HepG2 (cell line): ENCODE measurements at regions not wholly inside any gene's neighbourhood (a gene's known extent, or its start where the extent isn't known, plus 50 kb on each side); places are given as distances from the start of the nearest gene placed in this dataset.

Experiments used
- ATAC-seq: fragments of 200-7000 bp; cut with Tn5 transposase; 3 replicates; pipeline ENCODE4 v1.9.1; 2020; ENCODE audit warnings: mild to moderate bottlenecking, moderate library complexity
- BruUV-seq: library from RNA; stranded (reverse); fragments of 400-500 nt; replicated peaks from 2 replicates; lab custom pipeline; 2021; lab: Mats Ljungman, UMichigan
- CTCF ChIA-PET: fragments of 300-600 bp; formaldehyde crosslinking; extraction: SDS; loops from one replicate; lab custom pipeline; 2021; ENCODE audit warnings: low total read pairs, inconsistent platforms, low intra/inter-chr PET ratio; lab: Yijun Ruan, JAX
- POLR2A ChIA-PET: fragments of 350-600 bp; sonication (Branson Sonifier 250); formaldehyde crosslinking; loops from one replicate; lab custom pipeline; 2020; ENCODE audit warnings: antibody characterized with exemption, inconsistent platforms; lab: Yijun Ruan, JAX
- DNase-seq: peaks from one replicate; pipeline ENCODE4 v3.0.0-alpha.2; 2015; ENCODE audit warnings: low spot score
- FAIRE-seq: peaks from 3 replicates; lab custom pipeline; 2011; peaks lifted over from hg19 to GRCh38; lab: Jason Lieb, UNC
- H2AFZ ChIP-seq: one replicate; pipeline ENCODE4 v1.6.1; 2011; ENCODE audit warnings: low read length, inconsistent platforms
- H3K27ac ChIP-seq: fragments of 300-600 bp; 3 replicates; pipeline ENCODE4 v1.8.0; 2011; ENCODE audit warnings: mixed run types, mild to moderate bottlenecking, mixed read lengths, low read length, inconsistent platforms; ENCODE audit not compliant: insufficient read depth; ENCODE audit errors: extremely low read length
- H3K27me3 ChIP-seq, 2 experiments: fragments of 200-600 bp in 1 of 2; 2 replicates in 1 of 2; 3 replicates in 1 of 2; pipeline versions ENCODE4 v1.6.0 to v1.8.0; 2011; ENCODE audit warnings: low read length in 2 of 2, mild to moderate bottlenecking in 2 of 2, moderate library complexity in 2 of 2, inconsistent platforms in 1 of 2; ENCODE audit not compliant: insufficient read depth in 2 of 2, control insufficient read depth in 1 of 2
- H3K36me3 ChIP-seq, 2 experiments: fragments of 200-600 bp in 1 of 2; replicated peaks in 1 of 2; 2 replicates in 1 of 2; 3 replicates in 1 of 2; pipeline versions ENCODE4 v1.5.1 to v1.8.0; 2011; ENCODE audit warnings: low read length in 2 of 2, inconsistent platforms in 1 of 2; ENCODE audit not compliant: insufficient read depth in 2 of 2, control insufficient read depth in 1 of 2
- H3K4me1 ChIP-seq: 2 replicates; pipeline ENCODE4 v1.5.1; 2012; ENCODE audit warnings: low read length, inconsistent platforms; ENCODE audit not compliant: insufficient read depth
- H3K4me2 ChIP-seq: 2 replicates; pipeline ENCODE4 v1.6.0; 2011; ENCODE audit warnings: low read depth, low read length, inconsistent platforms
- H3K4me3 ChIP-seq, 3 experiments: fragments of 200-600 bp in 1 of 3; sonication (generic), shearing (Covaris generic) in 1 of 3; replicated peaks in 1 of 3; 2 replicates each; pipeline ENCODE4 v1.5.1; 2011 to 2016; ENCODE audit warnings: low read length in 3 of 3, inconsistent platforms in 2 of 3, low read depth in 2 of 3, mild to moderate bottlenecking in 2 of 3, control low read depth in 1 of 3, mixed read lengths in 1 of 3; ENCODE audit not compliant: insufficient read depth in 1 of 3
- H3K79me2 ChIP-seq: one replicate; pipeline ENCODE4 v1.6.1; 2011; ENCODE audit warnings: low read length, inconsistent platforms; ENCODE audit not compliant: insufficient read depth
- H3K9ac ChIP-seq: 2 replicates; pipeline ENCODE4 v1.6.0; 2011; ENCODE audit warnings: mild to moderate bottlenecking, low read depth, low read length, inconsistent platforms; ENCODE audit not compliant: insufficient read depth
- H3K9me3 ChIP-seq: 2 replicates; pipeline ENCODE4 v1.5.1; 2012; ENCODE audit warnings: mild to moderate bottlenecking, low read length
- H4K20me1 ChIP-seq: 2 replicates; pipeline ENCODE4 v1.6.0; 2011; ENCODE audit warnings: inconsistent platforms, mild to moderate bottlenecking, low read length, moderate library complexity; ENCODE audit not compliant: insufficient read depth
- GTF3A ChIP-seq: sonication (generic); formaldehyde crosslinking; conservative IDR thresholded peaks from 2 replicates; pipeline ENCODE4 v1.4.0; 2020; ENCODE audit warnings: mild to moderate bottlenecking, missing genetic modification reagents
- IRX3 ChIP-seq: sonication (generic); formaldehyde crosslinking; IDR thresholded peaks from 2 replicates; pipeline ENCODE4 v1.8.1; 2023; ENCODE audit warnings: mild to moderate bottlenecking, low read depth, missing genetic modification reagents, borderline replicate concordance
- JUNB ChIP-seq: sonication (generic); formaldehyde crosslinking; IDR thresholded peaks from 2 replicates; pipeline ENCODE4 v1.8.0; 2022; ENCODE audit warnings: missing genetic modification reagents, mild to moderate bottlenecking, borderline replicate concordance
- LCORL ChIP-seq, 2 experiments: fragments of 450-650 bp in 1 of 2; sonication (generic) in 1 of 2; formaldehyde crosslinking in 1 of 2; IDR thresholded peaks; 2 replicates each; pipeline versions ENCODE4 v1.5.0 to v1.6.1; 2017 to 2020; ENCODE audit warnings: antibody characterized with exemption in 1 of 2, missing genetic modification reagents in 1 of 2
- NFIB ChIP-seq: sonication (generic); formaldehyde crosslinking; IDR thresholded peaks from 2 replicates; pipeline ENCODE4 v1.9.0; 2021; ENCODE audit warnings: missing genetic modification reagents, mild to moderate bottlenecking, borderline replicate concordance
- PRMT3 ChIP-seq: sonication (generic); formaldehyde crosslinking; IDR thresholded peaks from 2 replicates; pipeline ENCODE4 v1.8.1; 2022; ENCODE audit warnings: low read depth, mild to moderate bottlenecking, moderate library complexity, missing genetic modification reagents, borderline replicate concordance
- RFX5 ChIP-seq: IDR thresholded peaks from 2 replicates; pipeline ENCODE4 v1.6.1; 2011; ENCODE audit warnings: low read depth, low read length, improper control_type of control experiment
- RXRA ChIP-seq: sonication (generic); formaldehyde crosslinking; IDR thresholded peaks from 2 replicates; pipeline ENCODE4 v1.5.1; 2020; ENCODE audit warnings: missing genetic modification reagents
- SMARCE1 ChIP-seq: fragments of 450-650 bp; IDR thresholded peaks from 2 replicates; pipeline ENCODE4 v1.6.1; 2017; ENCODE audit warnings: borderline replicate concordance
- ZFYVE20 ChIP-seq: sonication (generic); formaldehyde crosslinking; IDR thresholded peaks from 2 replicates; pipeline ENCODE4 v1.8.0; 2023; ENCODE audit warnings: low read depth, mild to moderate bottlenecking, moderate library complexity, missing genetic modification reagents, borderline replicate concordance
- ZNF326 ChIP-seq: sonication (generic); formaldehyde crosslinking; IDR thresholded peaks from 2 replicates; pipeline ENCODE4 v1.4.0; 2020; ENCODE audit warnings: missing genetic modification reagents, borderline replicate concordance
- ZNF468 ChIP-seq: sonication (generic); formaldehyde crosslinking; IDR thresholded peaks from 2 replicates; pipeline ENCODE4 v1.8.0; 2022; ENCODE audit warnings: mild to moderate bottlenecking, moderate library complexity, missing genetic modification reagents
- ZNF549 ChIP-seq: sonication (generic); formaldehyde crosslinking; IDR thresholded peaks from 2 replicates; pipeline ENCODE4 v1.5.0; 2020; ENCODE audit warnings: missing genetic modification reagents
- ZNF790 ChIP-seq: sonication (generic); formaldehyde crosslinking; IDR thresholded peaks from 2 replicates; pipeline ENCODE4 v1.8.0; 2022; ENCODE audit warnings: missing genetic modification reagents, mild to moderate bottlenecking, borderline replicate concordance
- WGBS: methylation state at CpG from one replicate; pipeline ENCODE4 v1.1.6; 2017; ENCODE audit warnings: low lambda C conversion rate; 5-methylcytosine and 5-hydroxymethylcytosine counted together
- in situ Hi-C: cut with HindIII; loops from 2 replicates; pipeline ENCODE4 v1.10.0; 2017; ENCODE audit warnings: low pct_unique_long_range_greater_than_20kb; ENCODE audit not compliant: extremely low pct_ligation_motif_present
- intact Hi-C: fragments of 100-400 bp; cut with micrococcal nuclease; formaldehyde crosslinking; loops from one replicate; pipeline ENCODE4 v1.10.0; 2022; ENCODE audit not compliant: unreplicated experiment
- TF ChIP-seq, protein P1 (sequence below): sonication (generic); formaldehyde crosslinking; IDR thresholded peaks from 2 replicates; pipeline ENCODE4 v1.4.0; 2020; ENCODE audit warnings: mild to moderate bottlenecking, missing genetic modification reagents
- TF ChIP-seq, protein P2 (sequence below): sonication (generic); formaldehyde crosslinking; IDR thresholded peaks from 2 replicates; pipeline ENCODE4 v1.4.0; 2020; ENCODE audit warnings: missing genetic modification reagents, low read depth, mild to moderate bottlenecking, borderline replicate concordance
- TF ChIP-seq, protein P3 (sequence below): sonication (generic); formaldehyde crosslinking; IDR thresholded peaks from 2 replicates; pipeline ENCODE4 v1.5.1; 2020; ENCODE audit warnings: missing genetic modification reagents, mild to moderate bottlenecking, borderline replicate concordance

- H3K9ac ChIP-seq: no peak overlapping the region
- TF ChIP-seq NFIB (CRISPR knock-in tag): no peak
- TF ChIP-seq SMARCE1: no peak
- TF ChIP-seq RXRA (CRISPR knock-in tag): no peak
- TF ChIP-seq, protein P1, sequence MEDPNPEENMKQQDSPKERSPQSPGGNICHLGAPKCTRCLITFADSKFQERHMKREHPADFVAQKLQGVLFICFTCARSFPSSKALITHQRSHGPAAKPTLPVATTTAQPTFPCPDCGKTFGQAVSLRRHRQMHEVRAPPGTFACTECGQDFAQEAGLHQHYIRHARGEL: no peak
- TF ChIP-seq, protein P2, sequence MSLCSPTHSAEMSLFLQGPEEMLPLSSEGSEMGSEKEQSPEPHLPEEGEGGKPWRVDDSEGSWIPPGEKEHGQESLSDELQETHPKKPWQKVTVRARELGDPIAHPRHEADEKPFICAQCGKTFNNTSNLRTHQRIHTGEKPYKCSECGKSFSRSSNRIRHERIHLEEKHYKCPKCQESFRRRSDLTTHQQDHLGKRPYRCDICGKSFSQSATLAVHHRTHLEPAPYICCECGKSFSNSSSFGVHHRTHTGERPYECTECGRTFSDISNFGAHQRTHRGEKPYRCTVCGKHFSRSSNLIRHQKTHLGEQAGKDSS (CRISPR knock-in tag): no peak
- no peak overlapping the region for H2AFZ ChIP-seq
- ChIA-PET CTCF (no interaction called here), POLR2A (no interaction called here)
- H3K9me3 ChIP-seq: no peaks in the 10 kb centered on the region
- no peaks in the 10 kb centered on the region for H3K4me1 ChIP-seq
- intact Hi-C loops (no loop called here), in situ Hi-C loops (no loop called here)
- H3K4me2 ChIP-seq: no peak overlapping the region
- no TSS peak for BruUV-seq
- H3K4me3 ChIP-seq: no peak overlapping the region
- 0% methylated on average over 2 of the region's 2 CpGs for WGBS
- FAIRE-seq (no peak), DNase-seq (no peak), ATAC-seq (no peak)
- H3K27ac ChIP-seq: no peak overlapping the region
- H4K20me1 ChIP-seq: no peaks in the 10 kb centered on the region
- H3K36me3 ChIP-seq: no peaks in the 10 kb centered on the region
- no peaks in the 10 kb centered on the region for H3K79me2 ChIP-seq
- H3K27me3 ChIP-seq: no peaks in the 10 kb centered on the region; a peak in 1 of 5 replicates
Measured at GRCh38 chr10:109591601-109592000, 331.7 kb downstream of the XPNPEP1 start.

DNA sequence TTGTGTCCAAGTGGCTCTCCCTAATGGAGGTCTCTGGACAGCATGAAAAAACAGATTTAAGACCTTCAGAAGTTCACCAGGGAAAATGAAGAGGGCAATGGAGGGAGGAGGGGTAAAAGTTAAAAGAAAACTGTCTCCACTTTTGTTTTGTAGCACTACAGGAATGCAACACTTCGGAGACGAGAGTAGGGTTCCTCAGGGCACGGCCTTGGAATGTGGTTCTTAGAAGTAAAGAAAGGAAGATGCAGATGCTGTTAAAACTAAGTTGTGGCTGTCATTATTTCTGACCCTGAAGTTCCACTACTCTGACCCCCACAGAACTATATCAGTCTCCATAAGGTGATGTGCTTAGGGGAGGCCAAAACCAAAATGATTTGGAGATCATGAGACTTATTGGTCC lies 335.1 kb downstream of the XPNPEP1 start:
- no peak for FAIRE-seq
- Histone ChIP-seq H3K79me2 (no peaks in the 10 kb centered on the region), H4K20me1 (no peaks in the 10 kb centered on the region), H3K9me3 (no peaks in the 10 kb centered on the region), H3K27ac (no peak overlapping the region), H2AFZ (no peak overlapping the region), H3K4me3 (no peak overlapping the region), H3K4me1 (no peaks in the 10 kb centered on the region), H3K9ac (no peak overlapping the region), H3K36me3 (no peaks in the 10 kb centered on the region), H3K4me2 (no peak overlapping the region), H3K27me3 (no peaks in the 10 kb centered on the region)
- DNase-seq: no peak
- POLR2A ChIA-PET: no interaction called here
- in situ Hi-C loops (no loop called here), intact Hi-C loops (no loop called here)
- no peak for ATAC-seq
- WGBS: 6% methylated on average over 3 of the region's 3 CpGs
- no TSS peak for BruUV-seq
- CTCF ChIA-PET: no interaction called here
- TF ChIP-seq ZNF790: no peak
- TF ChIP-seq, protein P3, sequence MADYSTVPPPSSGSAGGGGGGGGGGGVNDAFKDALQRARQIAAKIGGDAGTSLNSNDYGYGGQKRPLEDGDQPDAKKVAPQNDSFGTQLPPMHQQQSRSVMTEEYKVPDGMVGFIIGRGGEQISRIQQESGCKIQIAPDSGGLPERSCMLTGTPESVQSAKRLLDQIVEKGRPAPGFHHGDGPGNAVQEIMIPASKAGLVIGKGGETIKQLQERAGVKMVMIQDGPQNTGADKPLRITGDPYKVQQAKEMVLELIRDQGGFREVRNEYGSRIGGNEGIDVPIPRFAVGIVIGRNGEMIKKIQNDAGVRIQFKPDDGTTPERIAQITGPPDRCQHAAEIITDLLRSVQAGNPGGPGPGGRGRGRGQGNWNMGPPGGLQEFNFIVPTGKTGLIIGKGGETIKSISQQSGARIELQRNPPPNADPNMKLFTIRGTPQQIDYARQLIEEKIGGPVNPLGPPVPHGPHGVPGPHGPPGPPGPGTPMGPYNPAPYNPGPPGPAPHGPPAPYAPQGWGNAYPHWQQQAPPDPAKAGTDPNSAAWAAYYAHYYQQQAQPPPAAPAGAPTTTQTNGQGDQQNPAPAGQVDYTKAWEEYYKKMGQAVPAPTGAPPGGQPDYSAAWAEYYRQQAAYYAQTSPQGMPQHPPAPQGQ (CRISPR knock-in tag): no peak
- no peak for TF ChIP-seq ZFYVE20 (CRISPR knock-in tag)
- no peak for TF ChIP-seq IRX3 (CRISPR knock-in tag)
- TF ChIP-seq JUNB (CRISPR knock-in tag): no peak
- no peak for TF ChIP-seq ZNF468 (CRISPR knock-in tag)
- TF ChIP-seq LCORL (IDR thresholded peaks at IDR 0.05): no peak
- no peak for TF ChIP-seq LCORL (CRISPR knock-in tag; IDR thresholded peaks at IDR 0.05)
- TF ChIP-seq ZNF326: no peak
- no peak for TF ChIP-seq GTF3A (CRISPR knock-in tag)
- TF ChIP-seq RFX5: no peak
- no peak for TF ChIP-seq PRMT3
- no peak for TF ChIP-seq ZNF549 (CRISPR knock-in tag)
